Mesendoderm (in vitro differentiated cells): ENCODE measurements at regions not wholly inside any gene's neighbourhood (a gene's known extent, or its start where the extent isn't known, plus 50 kb on each side); places are given as distances from the start of the nearest gene placed in this dataset.

Experiments
- DNase-seq: peaks from one replicate; pipeline ENCODE4 v3.0.0; 2013
- H2AK5ac ChIP-seq: 2 replicates; pipeline ENCODE4 v1.6.1; 2013; ENCODE audit warnings: low read length, inconsistent platforms
- H2BK120ac ChIP-seq: 2 replicates; pipeline ENCODE4 v1.6.1; 2013; ENCODE audit warnings: low read depth, mild to moderate bottlenecking, low read length, moderate library complexity, mixed read lengths
- H2BK15ac ChIP-seq: replicated peaks from 2 replicates; pipeline ENCODE4 v1.6.1; 2013; ENCODE audit warnings: low read depth, mild to moderate bottlenecking, moderate library complexity
- H2BK5ac ChIP-seq: 2 replicates; pipeline ENCODE4 v1.6.1; 2013; ENCODE audit warnings: low read length, inconsistent platforms
- H3K18ac ChIP-seq: 2 replicates; pipeline ENCODE4 v1.6.1; 2013; ENCODE audit warnings: mild to moderate bottlenecking, low read length, mixed read lengths
- H3K23ac ChIP-seq: one replicate; pipeline ENCODE4 v1.6.1; 2013; ENCODE audit warnings: low read length
- H3K27ac ChIP-seq: 2 replicates; pipeline ENCODE4 v1.5.1; 2013; ENCODE audit warnings: low read depth, mild to moderate bottlenecking, inconsistent platforms, low read length, moderate library complexity
- H3K27me3 ChIP-seq: 2 replicates; pipeline ENCODE4 v1.6.1; 2013; ENCODE audit warnings: low read length, control low read depth, mild to moderate bottlenecking, inconsistent platforms; ENCODE audit not compliant: insufficient read depth, poor library complexity
- H3K36me3 ChIP-seq: 2 replicates; pipeline ENCODE4 v1.6.1; 2013; ENCODE audit warnings: low read length, inconsistent platforms; ENCODE audit not compliant: control insufficient read depth, insufficient read depth
- H3K4ac ChIP-seq: one replicate; pipeline ENCODE4 v1.6.1; 2013; ENCODE audit warnings: low read depth, mild to moderate bottlenecking, low read length, moderate library complexity
- H3K4me1 ChIP-seq: 2 replicates; pipeline ENCODE4 v1.6.1; 2013; ENCODE audit warnings: low read depth, low read length, inconsistent platforms; ENCODE audit not compliant: control insufficient read depth
- H3K4me2 ChIP-seq: 2 replicates; pipeline ENCODE4 v1.6.1; 2013; ENCODE audit warnings: low read length
- H3K4me3 ChIP-seq: 2 replicates; pipeline ENCODE4 v1.5.1; 2013; ENCODE audit warnings: mild to moderate bottlenecking, low read length
- H3K56ac ChIP-seq: one replicate; pipeline ENCODE4 v1.6.1; 2013; ENCODE audit warnings: low read length
- H3K79me1 ChIP-seq: 2 replicates; pipeline ENCODE4 v1.6.1; 2013; ENCODE audit warnings: low read length, inconsistent platforms
- H3K79me2 ChIP-seq: 2 replicates; pipeline ENCODE4 v1.6.1; 2013; ENCODE audit warnings: mild to moderate bottlenecking, low read length; ENCODE audit not compliant: control insufficient read depth, insufficient read depth
- H3K9ac ChIP-seq: 2 replicates; pipeline ENCODE4 v1.6.1; 2013; ENCODE audit warnings: low read length, inconsistent platforms
- H4K5ac ChIP-seq: one replicate; pipeline ENCODE4 v1.6.1; 2013; ENCODE audit warnings: low read length
- H4K8ac ChIP-seq: one replicate; pipeline ENCODE4 v1.6.1; 2013; ENCODE audit warnings: low read depth, mild to moderate bottlenecking, control low read depth, low read length, moderate library complexity
- WGBS: extraction: QIAGEN DNeasy Blood & Tissue Kit; methylation state at CpG from one replicate; pipeline ENCODE4 v1.1.7; 2013; ENCODE audit warnings: low lambda C conversion rate, missing lambda C conversion rate; ENCODE audit not compliant: insufficient coverage; ENCODE audit errors: extremely low coverage; 5-methylcytosine and 5-hydroxymethylcytosine counted together

- Histone ChIP-seq H3K56ac (no peak overlapping the region), H3K27ac (no peak overlapping the region), H3K27me3 (no peaks in the 10 kb centered on the region), H3K36me3 (no peaks in the 10 kb centered on the region), H4K5ac (no peak overlapping the region), H3K23ac (no peak overlapping the region), H4K8ac (no peak overlapping the region), H2BK5ac (no peak overlapping the region), H2BK120ac (no peak overlapping the region), H2BK15ac (no peak overlapping the region), H3K18ac (no peak overlapping the region), H3K4me2 (no peak overlapping the region), H3K4me3 (no peak overlapping the region), H3K4ac (no peak overlapping the region), H3K79me1 (no peaks in the 10 kb centered on the region), H3K9ac (no peak overlapping the region), H2AK5ac (no peak overlapping the region), H3K4me1 (no peaks in the 10 kb centered on the region), H3K79me2 (no peaks in the 10 kb centered on the region)
- DNase-seq, result no peak
- WGBS, result no CpG with 5 or more reads among the region's 11 CpGs
Observed at GRCh38 chr22:49302150-49302460, 525.6 kb downstream of the BRD1 start.

DNA sequence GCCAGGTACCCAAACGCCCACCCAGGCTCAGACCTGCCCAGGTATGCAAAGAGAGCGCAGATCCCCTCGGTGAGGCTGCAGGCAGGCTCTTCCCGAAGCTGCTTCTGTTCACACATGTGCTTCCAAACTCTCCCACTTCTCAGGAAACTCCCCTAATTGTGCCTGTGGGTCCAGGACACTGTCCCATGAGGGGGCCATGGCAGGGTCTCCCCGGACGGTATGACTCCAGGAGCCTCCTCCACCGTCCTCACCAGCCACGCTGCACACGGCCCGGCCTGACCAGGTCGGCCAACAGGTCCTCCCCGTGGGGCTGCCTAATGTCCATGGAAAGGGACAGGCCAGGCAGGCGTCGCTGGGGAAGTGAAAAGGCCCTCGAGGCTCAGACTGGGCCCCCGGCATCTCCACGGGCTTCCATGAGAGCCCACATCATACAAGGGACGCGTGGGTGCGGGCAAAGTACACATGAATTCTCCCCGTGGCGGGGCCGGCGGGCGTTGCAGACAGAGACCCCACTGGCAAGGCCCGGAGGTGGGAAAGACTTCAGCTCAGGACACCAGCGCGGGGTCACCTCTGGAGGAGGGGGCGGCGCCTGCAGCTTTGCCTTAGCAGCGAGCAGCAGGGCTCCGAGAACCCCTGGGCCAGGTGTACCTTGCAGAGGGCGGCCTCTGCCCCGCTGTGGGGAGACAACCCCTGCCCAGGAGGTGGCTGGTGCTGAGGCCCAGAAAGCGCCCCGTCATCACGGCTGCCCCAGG, 526.1 kb downstream of the BRD1 start:
- H2BK15ac ChIP-seq, result no peak overlapping the region
- H3K9ac ChIP-seq, result no peak overlapping the region
- H3K36me3 ChIP-seq, result no peaks in the 10 kb centered on the region
- H4K5ac ChIP-seq, result no peak overlapping the region
- no peaks in the 10 kb centered on the region for H3K4me1 ChIP-seq
- no peak overlapping the region for H2AK5ac ChIP-seq
- no peak overlapping the region for H3K18ac ChIP-seq
- no peak overlapping the region for H4K8ac ChIP-seq
- H2BK5ac ChIP-seq, result no peak overlapping the region
- H3K56ac ChIP-seq, result no peak overlapping the region
- no peak overlapping the region for H3K27ac ChIP-seq
- no peak overlapping the region for H3K4me2 ChIP-seq
- DNase-seq, result no peak
- H2BK120ac ChIP-seq, result no peak overlapping the region
- no peak overlapping the region for H3K23ac ChIP-seq
- WGBS, result no CpG with 5 or more reads among the region's 37 CpGs
- H3K27me3 ChIP-seq, result no peaks in the 10 kb centered on the region
- H3K4ac ChIP-seq, result no peak overlapping the region
- no peaks in the 10 kb centered on the region for H3K79me2 ChIP-seq
- no peaks in the 10 kb centered on the region for H3K79me1 ChIP-seq
- no peak overlapping the region for H3K4me3 ChIP-seq

- Histone ChIP-seq H2AK5ac (no peak overlapping the region), H3K27ac (no peak overlapping the region), H2BK5ac (no peak overlapping the region), H3K4me2 (no peak overlapping the region), H3K4ac (no peak overlapping the region), H3K4me3 (no peak overlapping the region), H3K79me1 (no peaks in the 10 kb centered on the region), H4K5ac (no peak overlapping the region), H2BK120ac (no peak overlapping the region), H3K9ac (no peak overlapping the region), H3K4me1 (no peaks in the 10 kb centered on the region), H3K27me3 (no peaks in the 10 kb centered on the region), H3K23ac (no peak overlapping the region), H3K36me3 (no peaks in the 10 kb centered on the region), H3K18ac (no peak overlapping the region), H3K79me2 (no peaks in the 10 kb centered on the region), H3K56ac (no peak overlapping the region), H4K8ac (no peak overlapping the region), H2BK15ac (no peak overlapping the region)
- no CpG with 5 or more reads among the region's 15 CpGs for WGBS
- DNase-seq, result no peak
Observed at GRCh38 chr22:49300951-49301397, 526.7 kb downstream of the BRD1 start.

DNA sequence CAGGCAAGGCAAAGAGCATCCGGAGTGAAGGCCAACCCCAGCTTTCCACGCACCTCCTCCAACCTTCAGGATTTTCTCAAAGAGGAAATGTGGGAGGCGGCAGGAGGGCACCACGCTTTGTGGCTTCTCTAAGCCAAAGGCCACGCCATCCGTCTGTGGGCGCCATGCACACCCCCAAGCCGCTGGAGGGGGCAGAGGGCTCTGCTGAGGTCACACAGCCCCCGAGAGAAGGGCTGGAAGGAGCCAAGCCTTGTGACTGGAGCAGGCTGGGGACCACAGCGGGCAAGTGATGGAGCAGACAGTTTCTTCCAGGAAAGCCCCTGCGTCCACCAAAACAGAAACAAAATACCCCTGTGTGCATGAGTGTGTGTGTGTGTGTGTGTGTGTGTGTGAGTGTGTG, 527.4 kb downstream of the BRD1 start:
- Histone ChIP-seq H3K79me1 (no peaks in the 10 kb centered on the region), H4K8ac (no peak overlapping the region), H3K9ac (no peak overlapping the region), H3K56ac (no peak overlapping the region), H4K5ac (no peak overlapping the region), H2BK15ac (no peak overlapping the region), H3K23ac (no peak overlapping the region), H3K18ac (no peak overlapping the region), H3K79me2 (no peaks in the 10 kb centered on the region), H3K4me2 (no peak overlapping the region), H3K4me3 (no peak overlapping the region), H2AK5ac (no peak overlapping the region), H2BK120ac (no peak overlapping the region), H3K27ac (no peak overlapping the region), H3K4ac (no peak overlapping the region), H3K36me3 (no peaks in the 10 kb centered on the region), H3K27me3 (no peaks in the 10 kb centered on the region), H2BK5ac (no peak overlapping the region), H3K4me1 (no peaks in the 10 kb centered on the region)
- no peak for DNase-seq
- no CpG with 5 or more reads among the region's 11 CpGs for WGBS

DNA sequence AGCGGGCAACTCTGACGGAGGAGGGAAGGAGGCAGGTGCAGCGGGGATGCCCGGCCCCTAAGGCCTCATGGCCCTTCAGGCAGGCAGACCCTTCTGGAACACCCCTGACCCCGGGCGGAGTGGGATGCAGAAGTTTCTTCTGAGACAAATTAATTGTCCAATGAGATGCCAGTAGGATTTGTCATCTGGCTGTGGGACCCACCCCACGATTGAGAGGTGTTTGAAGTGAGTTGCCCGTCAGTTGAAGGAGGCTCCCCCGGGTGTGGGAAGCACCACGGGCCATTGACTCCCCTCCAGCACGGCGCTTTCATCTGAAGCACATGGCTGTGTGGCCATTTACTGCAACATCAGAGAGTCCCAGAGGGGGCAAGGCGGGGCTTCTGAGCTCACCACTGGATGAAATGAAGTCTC, 527.8 kb downstream of the BRD1 start:
- no peaks in the 10 kb centered on the region for H3K79me1 ChIP-seq
- no peak for DNase-seq
- no peak overlapping the region for H2BK15ac ChIP-seq
- no peak overlapping the region for H4K8ac ChIP-seq
- no peaks in the 10 kb centered on the region for H3K36me3 ChIP-seq
- H3K4me2 ChIP-seq, result no peak overlapping the region
- no peak overlapping the region for H3K18ac ChIP-seq
- no peak overlapping the region for H3K27ac ChIP-seq
- no peak overlapping the region for H3K4ac ChIP-seq
- WGBS, result no CpG with 5 or more reads among the region's 13 CpGs
- no peaks in the 10 kb centered on the region for H3K4me1 ChIP-seq
- no peak overlapping the region for H2AK5ac ChIP-seq
- H2BK5ac ChIP-seq, result no peak overlapping the region
- no peak overlapping the region for H2BK120ac ChIP-seq
- no peak overlapping the region for H4K5ac ChIP-seq
- no peaks in the 10 kb centered on the region for H3K27me3 ChIP-seq
- H3K9ac ChIP-seq, result no peak overlapping the region
- H3K79me2 ChIP-seq, result no peaks in the 10 kb centered on the region
- no peak overlapping the region for H3K56ac ChIP-seq
- H3K4me3 ChIP-seq, result no peak overlapping the region
- H3K23ac ChIP-seq, result no peak overlapping the region
